Embryonic facial prominence (tissue), 1 donor: ENCODE measurements at regions not wholly inside any gene's neighbourhood (a gene's known extent, or its start where the extent isn't known, plus 50 kb on each side); places are given as distances from the start of the nearest gene placed in this dataset.

ENCODE experiments used
- DNase-seq: peaks from one replicate; pipeline ENCODE4 v3.0.0-alpha.2; 2016; ENCODE audit errors: extremely low spot score

DNA sequence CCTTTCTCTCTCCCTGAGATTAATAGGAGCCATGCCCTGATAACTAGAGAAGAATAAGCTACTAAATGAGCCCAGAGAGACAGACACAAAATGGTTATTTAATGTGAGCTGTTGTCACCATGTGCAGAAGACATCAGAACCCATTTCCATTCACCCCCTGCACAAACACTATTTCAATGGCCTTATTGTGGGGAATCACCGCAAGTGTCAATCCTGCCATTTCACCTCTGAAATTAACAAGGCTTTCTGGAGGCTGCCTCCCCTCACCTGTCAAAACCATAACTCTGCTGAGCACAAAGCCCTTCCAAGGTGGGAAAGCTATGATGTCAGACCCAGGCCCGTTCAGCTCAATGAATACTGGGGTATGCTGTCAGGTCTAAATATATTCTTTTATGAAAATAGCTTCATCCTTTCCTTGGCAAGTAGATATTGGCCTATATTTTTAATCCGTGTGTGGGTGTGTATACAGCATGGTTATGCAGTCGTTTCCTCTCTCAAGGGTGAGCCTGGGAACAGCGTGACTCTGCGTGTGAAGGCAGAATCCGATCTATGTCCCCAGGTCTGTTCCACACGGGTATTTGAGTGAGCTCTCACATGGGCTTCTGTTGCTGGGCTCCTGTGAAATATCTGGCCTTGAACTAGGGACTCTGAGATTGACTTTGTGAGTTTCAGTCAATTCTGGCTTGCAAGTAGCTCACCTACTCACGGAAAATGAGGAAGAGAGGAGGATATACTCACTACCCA is 266.3 kb downstream of the FBXW7 start:
- DNase-seq, result no peak

- no peak for DNase-seq
Observed at GRCh38 chr4:152267811-152268210, 268.1 kb downstream of the FBXW7 start.

DNA sequence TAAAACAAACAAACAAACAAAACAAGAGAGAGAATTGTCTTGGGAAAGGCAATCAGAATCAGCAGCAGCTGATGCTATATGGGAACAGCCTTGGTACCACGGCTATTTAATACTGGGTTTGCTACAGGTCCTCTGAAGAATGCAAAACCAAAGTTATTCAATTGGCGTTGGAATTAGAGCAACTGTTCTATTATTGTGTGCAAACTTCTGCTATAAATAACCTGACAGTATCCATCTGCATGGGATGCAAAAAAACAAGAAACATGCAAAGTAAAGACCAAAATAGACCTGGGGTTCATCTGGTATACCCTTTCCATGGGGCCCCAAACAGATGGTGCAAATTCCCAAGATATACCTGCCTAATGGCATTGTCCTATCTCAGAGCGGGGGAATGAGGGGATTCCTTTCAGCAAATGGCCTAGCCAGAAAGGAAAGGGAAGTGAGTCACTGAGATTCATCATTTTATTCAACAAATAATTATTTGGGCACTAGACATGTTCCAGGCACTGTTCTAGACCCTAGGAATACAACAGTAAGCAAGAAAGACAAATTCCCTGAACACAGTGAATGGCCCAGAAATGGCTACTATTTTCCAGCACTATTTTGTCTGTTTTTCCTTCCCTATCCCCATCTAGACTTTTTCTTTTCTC is 268.9 kb downstream of the FBXW7 start:
- DNase-seq, result no peak

DNA sequence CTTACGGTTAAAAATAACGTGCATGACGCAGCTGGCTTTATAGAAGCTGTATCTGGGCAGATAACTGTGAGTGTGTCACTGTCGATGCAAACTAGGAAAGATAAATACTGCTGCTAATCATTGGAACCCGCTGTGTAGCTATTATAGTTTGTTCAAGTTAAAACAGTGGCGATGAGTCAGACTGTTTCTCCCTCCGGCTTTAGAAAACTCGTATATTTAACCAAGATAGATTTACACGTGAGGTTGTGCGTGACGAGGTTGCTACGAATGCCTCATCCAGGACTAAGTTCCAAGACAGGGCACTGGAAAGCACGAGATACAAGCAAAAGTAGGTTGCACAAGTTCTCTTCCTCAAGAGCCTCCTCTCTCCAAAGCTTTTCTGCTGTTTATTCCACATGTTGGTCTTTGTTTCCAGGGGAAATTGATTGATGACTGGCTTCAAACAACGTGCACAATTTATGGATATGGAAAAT is 270.7 kb downstream of the FBXW7 start:
- no peak for DNase-seq

DNA sequence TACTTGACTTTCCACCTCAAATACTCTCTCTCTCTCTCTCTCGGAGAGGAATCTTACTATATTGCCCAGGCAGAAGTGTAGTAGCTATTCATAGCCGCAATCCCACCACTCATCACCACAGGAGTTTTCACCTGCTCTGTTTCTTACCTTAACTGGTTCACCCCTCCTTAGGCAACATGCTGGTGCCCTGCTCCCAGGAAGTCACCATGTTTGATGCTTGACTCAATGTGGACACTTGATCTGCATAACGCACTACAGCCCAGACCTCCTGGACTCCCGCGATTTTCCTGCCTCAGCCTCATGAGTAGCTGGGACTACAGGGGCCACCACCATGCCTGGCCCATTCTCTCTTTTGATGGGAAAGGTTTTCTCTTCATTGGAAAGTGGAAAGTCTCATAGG is 271.8 kb downstream of the FBXW7 start:
- no peak for DNase-seq

- DNase-seq, result no peak
Observed at GRCh38 chr4:152259866-152260265, 276.0 kb downstream of the FBXW7 start.

- DNase-seq, result no peak
Observed at GRCh38 chr4:152258804-152259708, 276.8 kb downstream of the FBXW7 start.

GRCh38 chr4:152258391-152258790 is 277.5 kb downstream of the FBXW7 start:
- DNase-seq, result no peak

DNA sequence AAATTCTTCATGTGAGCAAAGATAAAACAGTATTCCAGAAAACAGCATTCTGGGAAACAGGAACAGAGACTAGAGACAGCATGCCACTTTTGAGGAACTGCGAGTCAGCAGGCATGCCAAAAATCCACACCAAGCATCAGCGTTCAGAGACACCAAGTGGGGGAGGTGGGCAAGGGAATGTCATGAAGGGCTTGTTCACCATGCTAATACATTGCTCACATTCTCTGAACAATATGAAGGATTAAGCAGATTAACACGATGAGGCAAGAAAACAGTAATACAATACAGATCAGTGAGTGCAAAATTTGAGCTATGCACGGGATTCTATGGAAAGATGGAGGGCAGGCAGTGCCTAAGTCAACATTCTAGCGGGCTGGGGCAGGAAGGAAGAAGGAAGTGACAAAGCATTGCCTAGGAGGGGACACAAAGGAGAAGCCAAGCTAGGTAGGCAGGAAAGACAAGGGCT is 278.3 kb downstream of the FBXW7 start:
- no peak for DNase-seq

DNA sequence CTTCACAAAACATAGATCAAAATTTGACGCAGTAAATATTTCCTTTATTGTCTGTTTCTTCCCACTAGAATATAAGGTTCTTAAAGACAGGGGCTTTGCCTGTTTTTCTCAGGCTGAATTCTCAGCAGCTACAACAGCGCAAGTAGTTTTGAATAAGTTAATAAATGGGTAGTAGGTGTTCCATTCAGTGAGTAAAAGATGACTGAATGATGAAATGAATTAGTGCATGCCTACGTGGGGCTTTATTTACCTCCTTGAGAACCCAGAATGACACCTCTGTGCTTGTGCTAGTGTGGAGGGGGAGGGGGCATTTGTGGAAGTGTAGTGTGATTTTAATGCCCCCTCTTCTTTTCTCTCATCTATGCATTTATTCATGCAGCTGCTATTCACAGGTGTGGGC is 278.9 kb downstream of the FBXW7 start:
- no peak for DNase-seq

DNA sequence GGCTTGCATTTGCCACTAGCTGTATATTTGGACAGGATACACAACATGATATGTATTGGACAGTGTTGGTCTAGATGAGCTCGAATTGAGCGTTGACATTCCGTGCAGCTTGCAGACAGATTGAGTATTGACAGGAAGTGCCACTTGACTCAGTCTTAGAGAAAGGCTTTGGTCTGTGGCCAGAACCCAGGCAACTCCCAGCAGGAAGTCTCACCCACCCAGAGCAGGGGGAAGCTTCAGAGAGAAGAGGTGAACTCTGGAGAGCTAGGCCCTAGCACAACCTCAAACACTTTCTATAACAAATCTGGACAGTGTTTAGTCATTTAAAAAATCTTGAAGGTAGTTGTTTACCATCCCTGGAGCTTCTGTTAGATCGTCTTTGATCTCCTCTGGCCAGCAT is 280.5 kb downstream of the FBXW7 start:
- no peak for DNase-seq

DNA sequence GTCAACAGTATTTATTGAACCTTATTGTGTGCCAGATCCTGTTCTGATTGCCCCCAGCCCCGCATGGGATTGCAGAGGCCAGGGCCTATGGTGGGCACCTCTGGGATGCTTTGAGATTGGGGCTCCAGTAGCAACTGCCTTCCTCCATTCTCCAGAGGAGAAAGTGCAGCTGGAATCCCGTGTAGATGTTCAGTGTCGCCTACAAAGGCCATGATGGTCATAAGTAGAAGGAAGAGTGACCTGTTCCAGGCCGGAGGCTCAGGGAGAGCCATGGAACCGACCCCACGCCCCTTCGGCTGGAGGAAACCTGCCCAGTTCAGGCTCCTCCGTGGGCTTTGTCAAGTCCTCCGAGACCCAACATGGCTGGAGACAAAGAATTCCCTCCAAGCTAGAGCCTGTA is 287.5 kb downstream of the FBXW7 start:
- DNase-seq, result no peak

GRCh38 chr4:152247271-152247975 is 288.5 kb downstream of the FBXW7 start:
- no peak for DNase-seq

DNA sequence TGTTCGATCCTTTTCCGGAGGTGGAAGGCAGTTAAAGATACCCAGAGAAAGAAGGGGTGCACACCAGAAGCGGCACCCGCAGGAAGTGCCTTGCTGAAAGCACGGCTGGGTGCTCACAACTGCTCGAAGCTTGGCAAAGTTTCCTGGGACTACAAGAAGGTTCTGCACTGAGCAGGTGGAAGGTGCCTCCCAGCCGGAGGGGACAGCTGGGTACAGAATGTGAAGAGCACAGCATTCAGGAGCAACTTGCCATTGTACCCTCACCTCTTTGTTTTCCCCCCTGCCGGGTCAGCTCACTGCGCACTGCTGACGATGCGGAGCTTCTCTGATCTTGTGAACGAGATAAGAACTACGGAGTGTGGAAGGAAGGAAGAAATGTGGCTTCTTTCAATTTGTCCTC is 289.2 kb downstream of the FBXW7 start:
- DNase-seq, result no peak

GRCh38 chr4:152245680-152246079 is 290.2 kb downstream of the FBXW7 start:
- no peak for DNase-seq

GRCh38 chr4:152244659-152245058 is 291.2 kb downstream of the FBXW7 start:
- no peak for DNase-seq

GRCh38 chr4:152243896-152244595 is 291.8 kb downstream of the FBXW7 start:
- DNase-seq, result no peak

GRCh38 chr4:152243206-152243605 is 292.7 kb downstream of the FBXW7 start:
- DNase-seq, result no peak

- no peak for DNase-seq
Observed at GRCh38 chr4:152240232-152240631, 295.7 kb downstream of the FBXW7 start.

DNA sequence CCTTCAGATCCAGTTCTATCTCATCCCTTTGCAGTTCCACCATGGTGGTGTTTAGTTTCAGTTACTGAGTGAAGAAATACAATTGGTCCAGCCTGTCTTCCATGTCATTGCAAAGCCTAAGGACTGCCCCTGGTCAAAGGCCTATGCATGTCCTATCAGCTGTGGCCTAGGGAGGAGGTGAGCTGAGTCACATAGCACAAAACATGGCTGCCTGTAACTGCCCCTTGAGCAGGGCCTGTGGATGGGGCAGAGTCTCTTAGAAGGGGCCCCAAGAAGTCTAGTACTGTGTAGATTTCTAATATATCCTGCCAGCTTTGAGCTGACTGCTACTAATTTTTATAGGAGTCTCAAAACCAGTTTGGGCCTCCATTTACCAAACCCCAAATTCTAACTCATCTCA is 296.7 kb downstream of the FBXW7 start:
- no peak for DNase-seq

DNA sequence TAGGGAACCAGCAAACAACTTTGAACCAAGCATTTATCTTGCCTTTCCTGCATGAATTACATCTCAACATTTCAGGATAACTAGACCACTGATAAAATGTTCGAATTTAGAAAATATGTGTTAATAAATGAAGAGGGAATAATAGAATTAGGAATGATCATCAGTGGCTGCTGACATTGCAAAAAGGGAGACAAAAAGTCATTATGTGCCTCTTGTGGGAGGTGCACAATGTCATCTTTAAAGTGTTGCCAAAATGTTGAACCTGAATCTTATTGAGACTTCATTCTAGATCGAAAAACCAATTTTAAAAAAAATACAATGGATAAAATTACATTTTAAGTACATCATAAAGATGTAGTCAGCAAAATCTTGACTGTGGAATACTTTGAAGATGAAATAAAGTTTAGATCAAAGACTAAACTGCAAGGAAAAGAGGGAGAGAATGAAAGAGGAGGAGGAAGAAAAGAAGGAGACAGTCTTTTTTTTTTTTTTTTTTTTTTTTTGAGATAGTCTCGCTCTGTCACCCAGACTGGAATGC is 299.3 kb downstream of the FBXW7 start:
- DNase-seq, result no peak
